Activated gamma-delta T cell (primary cell): ENCODE measurements at regions not wholly inside any gene's neighbourhood (a gene's known extent, or its start where the extent isn't known, plus 50 kb on each side); places are given as distances from the start of the nearest gene placed in this dataset.

Source experiments
- DNase-seq: peaks from one replicate; lab custom pipeline; 2025; lab: John Stamatoyannopoulos, UW

DNA sequence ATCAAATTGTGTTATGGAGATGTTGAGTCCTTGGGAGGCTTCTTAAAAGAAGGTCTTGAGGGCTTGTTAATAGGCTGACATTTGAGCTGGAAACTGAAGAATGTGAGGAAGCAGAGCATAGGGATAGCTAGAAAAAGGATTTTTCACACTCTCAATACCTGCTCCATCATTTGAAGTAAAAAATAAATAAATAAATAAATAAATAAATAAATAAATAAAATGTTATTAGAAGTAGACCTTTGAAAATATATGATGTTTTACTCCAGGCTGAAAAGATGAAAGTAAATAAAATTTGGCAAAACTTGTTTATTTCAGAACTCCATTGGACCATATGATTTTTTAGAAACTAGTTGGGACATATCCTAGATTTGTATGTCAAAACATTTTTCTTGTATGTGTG is 1757.8 kb upstream of the TENM3 start:
- no peak for DNase-seq

- no peak for DNase-seq
These were observed 1756.9 kb upstream of the TENM3 start for GRCh38 chr4:180486342-180486741.

DNA sequence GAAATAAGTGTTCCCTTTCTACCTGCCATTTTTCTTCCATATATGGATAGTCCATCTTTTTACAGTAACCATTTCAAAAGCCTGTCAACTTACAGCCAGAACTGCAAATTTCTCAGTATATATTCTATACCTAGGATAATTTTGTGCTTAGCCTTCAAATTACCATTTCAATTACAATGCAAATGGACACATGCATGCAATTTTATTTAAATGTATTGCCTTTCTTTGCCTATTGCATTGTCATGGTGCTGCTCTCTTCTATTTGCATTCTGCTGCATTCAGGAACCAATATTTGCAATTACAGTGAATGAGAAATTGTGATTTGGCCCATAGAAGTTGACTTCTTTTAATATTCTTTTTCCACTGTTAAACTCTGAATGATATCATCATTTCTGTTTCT is 1753.4 kb upstream of the TENM3 start:
- DNase-seq, result no peak

GRCh38 chr4:180491210-180491609 is 1752.0 kb upstream of the TENM3 start:
- DNase-seq, result no peak

DNA sequence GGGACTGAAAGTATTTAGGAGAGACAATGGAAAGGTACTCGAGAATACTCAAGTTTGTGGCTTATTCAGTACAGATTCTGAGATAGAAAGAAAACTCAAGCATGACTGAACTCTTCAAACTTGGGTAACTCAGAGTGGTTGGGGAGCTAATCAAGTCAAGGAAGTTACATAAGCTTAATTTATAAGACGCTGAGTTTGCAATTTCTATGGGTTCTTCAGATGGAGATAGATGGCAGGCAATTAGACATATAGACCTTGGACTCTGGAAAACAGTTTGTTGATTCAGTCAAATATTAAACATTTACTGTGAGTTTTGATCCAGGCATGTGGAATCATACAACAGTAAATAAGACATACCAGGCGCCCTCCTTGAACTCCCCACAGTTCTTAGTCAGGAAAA is 1749.9 kb upstream of the TENM3 start:
- DNase-seq, result no peak

- no peak for DNase-seq
These were observed 1743.0 kb upstream of the TENM3 start for GRCh38 chr4:180500154-180500553.

- no peak for DNase-seq
These were observed 1730.3 kb upstream of the TENM3 start for GRCh38 chr4:180512801-180513475.

DNA sequence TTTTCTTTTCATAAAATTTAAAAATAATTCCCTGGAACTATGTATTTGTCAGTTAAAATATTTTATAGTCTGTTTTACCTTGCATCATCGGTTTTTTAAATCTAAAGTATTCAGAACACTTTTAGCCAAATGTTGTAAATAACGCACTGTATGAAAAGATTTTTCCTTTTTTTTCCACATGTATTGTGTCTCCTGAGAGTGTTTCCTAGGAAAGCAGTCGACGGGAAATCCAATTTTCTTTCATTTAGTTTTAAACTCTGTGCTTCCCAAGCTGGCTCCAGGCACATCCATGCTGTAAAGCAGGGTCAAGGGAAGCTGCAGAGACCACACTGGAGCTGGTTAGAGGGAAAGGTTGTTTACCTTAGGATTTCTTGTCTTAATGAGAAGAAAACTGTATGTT is 1724.3 kb upstream of the TENM3 start:
- DNase-seq, result no peak

DNA sequence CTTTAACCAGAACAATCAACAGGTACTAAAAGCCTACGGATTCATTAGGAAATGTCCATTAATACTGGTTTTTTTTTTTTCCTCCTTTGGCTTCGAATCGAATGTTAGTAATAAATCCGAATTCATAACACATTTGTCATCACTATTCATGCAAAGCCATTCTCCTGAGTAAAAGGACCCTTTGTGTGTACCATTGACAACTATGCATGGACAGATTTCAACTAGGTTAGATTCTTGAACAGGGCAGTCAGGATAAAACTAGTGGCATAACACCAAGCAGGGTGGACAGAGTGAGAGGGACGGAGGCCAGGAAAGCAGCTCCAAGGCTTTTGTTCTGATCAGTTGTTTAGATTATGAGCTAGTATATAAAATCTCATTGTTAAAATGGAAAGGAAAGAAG is 1722.0 kb upstream of the TENM3 start:
- no peak for DNase-seq

GRCh38 chr4:180525523-180526077 is 1717.6 kb upstream of the TENM3 start:
- DNase-seq, result no peak

GRCh38 chr4:180528003-180528402 is 1715.2 kb upstream of the TENM3 start:
- DNase-seq, result no peak

DNA sequence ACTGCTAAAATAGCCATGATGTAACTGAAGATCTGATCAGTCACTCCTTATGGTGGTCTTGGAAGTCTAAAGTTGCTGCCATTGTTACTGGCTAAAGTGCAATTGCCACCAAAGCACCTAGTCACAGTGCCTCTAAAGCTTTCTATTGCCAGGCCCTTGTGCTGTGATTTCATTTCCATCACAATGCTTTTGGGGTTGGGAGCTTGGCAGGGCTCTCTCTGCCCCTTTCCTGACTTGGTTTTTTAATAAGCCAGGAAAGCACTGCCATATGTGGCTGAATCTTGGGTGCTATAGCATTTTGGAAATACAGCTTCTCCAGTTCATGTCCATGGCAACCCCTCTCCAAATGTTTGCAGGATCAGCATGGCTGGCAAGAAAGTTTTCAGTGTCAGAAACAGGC is 1712.4 kb upstream of the TENM3 start:
- no peak for DNase-seq

DNA sequence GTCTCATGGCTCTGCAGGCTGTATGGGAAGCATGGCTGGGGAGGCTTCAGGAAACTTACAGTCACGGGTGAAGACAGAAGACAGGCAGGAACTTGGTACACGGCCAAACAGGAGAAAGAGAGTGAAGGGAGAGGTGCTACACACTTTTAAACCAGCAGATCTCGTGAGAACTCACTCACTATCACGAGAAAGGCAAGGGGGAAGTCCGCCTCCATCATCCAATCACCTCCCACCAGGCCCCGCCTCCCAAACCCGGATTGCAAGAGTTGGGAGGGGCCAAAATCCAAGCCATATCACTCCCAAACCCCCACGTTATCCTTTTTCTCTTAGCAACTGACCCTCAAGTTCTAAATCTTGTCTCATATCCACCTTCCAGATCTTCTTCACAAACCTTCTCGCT is 1710.5 kb upstream of the TENM3 start:
- DNase-seq, result no peak

GRCh38 chr4:180538384-180539057 is 1704.7 kb upstream of the TENM3 start:
- no peak for DNase-seq

GRCh38 chr4:180539284-180539683 is 1703.9 kb upstream of the TENM3 start:
- no peak for DNase-seq

- DNase-seq, result no peak
These were observed 1701.5 kb upstream of the TENM3 start for GRCh38 chr4:180541678-180542077.

DNA sequence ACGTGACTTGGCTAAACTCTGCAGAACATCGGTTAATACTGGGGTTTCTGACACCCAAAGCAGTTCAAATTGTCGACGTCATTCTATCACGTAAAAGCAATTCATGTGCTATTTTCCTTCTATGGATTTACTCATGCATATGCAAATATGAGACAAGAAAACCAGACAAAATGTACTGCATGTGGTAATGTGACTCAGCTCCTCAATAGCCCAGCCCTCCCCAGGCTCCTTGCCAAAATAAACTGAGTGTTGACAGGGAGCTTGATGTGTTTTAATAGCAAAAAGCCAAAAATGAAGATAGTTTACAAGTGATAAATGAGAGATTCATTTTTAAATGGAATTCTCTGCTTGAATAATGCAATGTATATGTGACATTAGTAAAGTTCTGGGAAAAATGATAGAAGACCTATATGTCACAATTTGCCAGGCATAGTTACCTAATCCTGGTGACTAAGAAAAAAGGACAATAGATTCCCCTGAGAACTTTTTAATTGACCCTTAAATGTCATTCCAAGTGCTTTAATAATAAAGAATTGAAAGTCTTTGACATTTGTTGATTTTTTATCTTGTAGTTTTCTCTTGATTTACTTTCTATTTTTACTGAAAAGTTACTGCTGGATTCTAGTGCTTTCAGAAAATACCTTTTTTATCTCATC is 1700.6 kb upstream of the TENM3 start:
- DNase-seq, result no peak

DNA sequence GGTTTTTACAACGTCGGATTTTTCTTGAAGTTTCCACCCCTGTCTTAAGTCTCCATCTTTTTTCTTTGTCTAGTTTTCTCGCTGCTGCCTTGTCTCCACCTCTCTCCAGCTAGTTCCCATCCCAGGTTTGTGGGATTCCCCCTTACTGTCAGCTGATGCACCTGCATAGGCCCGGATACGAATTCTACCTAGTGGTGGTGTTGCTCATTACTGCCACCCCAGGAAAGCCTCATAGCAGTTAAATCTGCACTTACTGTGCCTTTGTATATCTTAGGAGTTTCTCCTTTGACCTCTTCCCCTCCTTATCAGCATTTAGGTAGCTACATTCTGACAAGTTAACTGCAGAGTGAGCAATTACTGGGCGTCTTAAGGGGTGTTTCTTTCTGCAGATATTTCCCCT is 1693.1 kb upstream of the TENM3 start:
- DNase-seq, result no peak

DNA sequence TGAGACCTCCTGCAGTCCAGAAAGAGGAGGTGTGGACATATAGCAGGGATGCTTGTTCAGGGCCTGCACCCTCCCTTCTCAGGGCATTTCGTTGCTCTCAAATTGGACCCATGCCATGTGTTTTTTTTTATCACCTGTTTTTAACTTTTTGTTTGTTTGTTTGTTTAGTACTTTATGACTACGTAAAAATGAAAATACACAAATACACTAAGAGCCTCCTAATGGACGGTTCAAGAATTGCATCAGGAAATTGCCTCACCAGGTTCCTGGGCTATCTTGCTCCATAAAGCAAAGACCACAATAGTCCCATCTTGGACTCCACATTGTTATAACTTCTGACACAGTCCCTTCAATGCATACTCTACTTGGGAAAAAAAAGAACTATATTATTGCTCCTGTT is 1685.9 kb upstream of the TENM3 start:
- no peak for DNase-seq

GRCh38 chr4:180557950-180558349 is 1685.3 kb upstream of the TENM3 start:
- DNase-seq, result no peak

- no peak for DNase-seq
These were observed 1684.8 kb upstream of the TENM3 start for GRCh38 chr4:180558427-180558826.

- DNase-seq, result no peak
These were observed 1682.3 kb upstream of the TENM3 start for GRCh38 chr4:180560896-180561295.

DNA sequence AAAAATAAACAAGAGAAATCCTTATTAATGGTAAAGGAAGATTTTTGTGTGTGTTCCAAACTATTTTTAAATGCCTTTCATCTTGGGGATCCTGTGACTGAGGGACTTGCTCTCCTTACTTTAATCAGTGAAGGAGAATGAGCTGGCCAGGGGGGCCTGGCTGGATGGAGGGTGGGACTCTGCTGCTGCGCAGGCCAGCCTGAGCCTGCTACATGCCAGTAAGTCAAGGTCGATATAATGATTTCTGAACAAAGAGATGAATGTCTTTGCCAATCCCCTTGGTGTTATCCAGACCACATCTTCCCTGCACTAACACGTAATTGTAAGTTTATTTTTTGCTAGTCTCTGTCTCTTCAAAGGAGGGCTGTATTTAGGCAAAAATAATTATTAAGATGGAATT is 1679.2 kb upstream of the TENM3 start:
- no peak for DNase-seq
